GM23338 (cell line): ENCODE measurements at regions not wholly inside any gene's neighbourhood (a gene's known extent, or its start where the extent isn't known, plus 50 kb on each side); places are given as distances from the start of the nearest gene placed in this dataset.

ENCODE experiments used
- CREB1 ChIP-seq: fragments of 250-450 bp; sonication (Bioruptor Pico); IDR thresholded peaks from 2 replicates; pipeline ENCODE4 v1.5.0; 2020; ENCODE audit warnings: low read depth, mild to moderate bottlenecking, moderate library complexity
- EZH2 ChIP-seq: fragments of 200-600 bp; sonication (generic); IDR thresholded peaks from one replicate; pipeline ENCODE4 v1.8.0; 2017; ENCODE audit warnings: antibody characterized with exemption, mild to moderate bottlenecking, low read depth; ENCODE audit not compliant: unreplicated experiment
- EZH2phosphoT487 ChIP-seq: fragments of 200-600 bp; sonication (generic); IDR thresholded peaks from one replicate; pipeline ENCODE4 v1.8.1; 2018; ENCODE audit warnings: antibody characterized with exemption; ENCODE audit not compliant: unreplicated experiment
- NANOG ChIP-seq: IDR thresholded peaks from 2 replicates; pipeline ENCODE4 v1.6.1; 2016; ENCODE audit warnings: antibody characterized with exemption, borderline replicate concordance
- POLR2AphosphoS5 ChIP-seq: IDR thresholded peaks from 2 replicates; pipeline ENCODE4 v1.6.1; 2016; ENCODE audit warnings: antibody characterized with exemption, low read depth
- STAT1 ChIP-seq: IDR thresholded peaks from one replicate; pipeline ENCODE4 v1.6.1; 2016; ENCODE audit warnings: antibody characterized with exemption; ENCODE audit not compliant: unreplicated experiment
- ZNF331 ChIP-seq: fragments of 250-450 bp; sonication (Bioruptor Pico); IDR thresholded peaks from 2 replicates; pipeline ENCODE4 v1.5.0; 2020; ENCODE audit warnings: low read depth, mild to moderate bottlenecking, moderate library complexity
- TF ChIP-seq, protein P1 (sequence below), 2 experiments: fragments of 200-600 bp in 1 of 2; sonication (generic) in 1 of 2; conservative IDR thresholded peaks; 2 replicates each; pipeline versions ENCODE4 v1.5.1 to v1.6.1; 2016 to 2017; ENCODE audit warnings: antibody characterized with exemption in 2 of 2, low read depth in 2 of 2, mild to moderate bottlenecking in 2 of 2, moderate library complexity in 1 of 2
- TF ChIP-seq, protein P2 (sequence below): fragments of 250-450 bp; sonication (Bioruptor Pico); IDR thresholded peaks from 2 replicates; pipeline ENCODE4 v1.5.0; 2020; ENCODE audit warnings: mild to moderate bottlenecking, moderate library complexity
- TF ChIP-seq, protein P3 (sequence below): IDR thresholded peaks from one replicate; pipeline ENCODE4 v1.6.1; 2018; ENCODE audit warnings: antibody characterized with exemption; ENCODE audit not compliant: unreplicated experiment

DNA sequence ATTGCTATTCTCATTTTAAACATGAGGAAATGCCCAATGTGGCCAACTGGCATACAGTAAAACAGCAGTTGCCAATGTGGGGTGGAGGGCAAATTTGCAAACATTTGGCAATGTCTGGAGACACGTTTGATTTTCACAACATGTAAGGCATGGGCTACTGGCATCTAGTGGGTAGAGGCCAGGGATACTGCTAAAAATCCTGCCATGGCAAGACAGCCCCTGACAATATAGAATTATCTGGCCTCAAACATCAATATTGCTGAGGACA, 168.6 kb downstream of the KCNE4 start:
- TF ChIP-seq POLR2AphosphoS5 (no peak), EZH2 (no peak), EZH2phosphoT487 (no peak), CREB1 (CRISPR knock-in tag) (no peak), STAT1 (no peak), NANOG (no peak), ZNF331 (CRISPR knock-in tag) (no peak)
- TF ChIP-seq, protein P1, sequence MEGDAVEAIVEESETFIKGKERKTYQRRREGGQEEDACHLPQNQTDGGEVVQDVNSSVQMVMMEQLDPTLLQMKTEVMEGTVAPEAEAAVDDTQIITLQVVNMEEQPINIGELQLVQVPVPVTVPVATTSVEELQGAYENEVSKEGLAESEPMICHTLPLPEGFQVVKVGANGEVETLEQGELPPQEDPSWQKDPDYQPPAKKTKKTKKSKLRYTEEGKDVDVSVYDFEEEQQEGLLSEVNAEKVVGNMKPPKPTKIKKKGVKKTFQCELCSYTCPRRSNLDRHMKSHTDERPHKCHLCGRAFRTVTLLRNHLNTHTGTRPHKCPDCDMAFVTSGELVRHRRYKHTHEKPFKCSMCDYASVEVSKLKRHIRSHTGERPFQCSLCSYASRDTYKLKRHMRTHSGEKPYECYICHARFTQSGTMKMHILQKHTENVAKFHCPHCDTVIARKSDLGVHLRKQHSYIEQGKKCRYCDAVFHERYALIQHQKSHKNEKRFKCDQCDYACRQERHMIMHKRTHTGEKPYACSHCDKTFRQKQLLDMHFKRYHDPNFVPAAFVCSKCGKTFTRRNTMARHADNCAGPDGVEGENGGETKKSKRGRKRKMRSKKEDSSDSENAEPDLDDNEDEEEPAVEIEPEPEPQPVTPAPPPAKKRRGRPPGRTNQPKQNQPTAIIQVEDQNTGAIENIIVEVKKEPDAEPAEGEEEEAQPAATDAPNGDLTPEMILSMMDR (conservative IDR thresholded peaks at IDR 0.05; ENCODE audit: low read depth in 2 of 2), result no peak
- TF ChIP-seq, protein P2, sequence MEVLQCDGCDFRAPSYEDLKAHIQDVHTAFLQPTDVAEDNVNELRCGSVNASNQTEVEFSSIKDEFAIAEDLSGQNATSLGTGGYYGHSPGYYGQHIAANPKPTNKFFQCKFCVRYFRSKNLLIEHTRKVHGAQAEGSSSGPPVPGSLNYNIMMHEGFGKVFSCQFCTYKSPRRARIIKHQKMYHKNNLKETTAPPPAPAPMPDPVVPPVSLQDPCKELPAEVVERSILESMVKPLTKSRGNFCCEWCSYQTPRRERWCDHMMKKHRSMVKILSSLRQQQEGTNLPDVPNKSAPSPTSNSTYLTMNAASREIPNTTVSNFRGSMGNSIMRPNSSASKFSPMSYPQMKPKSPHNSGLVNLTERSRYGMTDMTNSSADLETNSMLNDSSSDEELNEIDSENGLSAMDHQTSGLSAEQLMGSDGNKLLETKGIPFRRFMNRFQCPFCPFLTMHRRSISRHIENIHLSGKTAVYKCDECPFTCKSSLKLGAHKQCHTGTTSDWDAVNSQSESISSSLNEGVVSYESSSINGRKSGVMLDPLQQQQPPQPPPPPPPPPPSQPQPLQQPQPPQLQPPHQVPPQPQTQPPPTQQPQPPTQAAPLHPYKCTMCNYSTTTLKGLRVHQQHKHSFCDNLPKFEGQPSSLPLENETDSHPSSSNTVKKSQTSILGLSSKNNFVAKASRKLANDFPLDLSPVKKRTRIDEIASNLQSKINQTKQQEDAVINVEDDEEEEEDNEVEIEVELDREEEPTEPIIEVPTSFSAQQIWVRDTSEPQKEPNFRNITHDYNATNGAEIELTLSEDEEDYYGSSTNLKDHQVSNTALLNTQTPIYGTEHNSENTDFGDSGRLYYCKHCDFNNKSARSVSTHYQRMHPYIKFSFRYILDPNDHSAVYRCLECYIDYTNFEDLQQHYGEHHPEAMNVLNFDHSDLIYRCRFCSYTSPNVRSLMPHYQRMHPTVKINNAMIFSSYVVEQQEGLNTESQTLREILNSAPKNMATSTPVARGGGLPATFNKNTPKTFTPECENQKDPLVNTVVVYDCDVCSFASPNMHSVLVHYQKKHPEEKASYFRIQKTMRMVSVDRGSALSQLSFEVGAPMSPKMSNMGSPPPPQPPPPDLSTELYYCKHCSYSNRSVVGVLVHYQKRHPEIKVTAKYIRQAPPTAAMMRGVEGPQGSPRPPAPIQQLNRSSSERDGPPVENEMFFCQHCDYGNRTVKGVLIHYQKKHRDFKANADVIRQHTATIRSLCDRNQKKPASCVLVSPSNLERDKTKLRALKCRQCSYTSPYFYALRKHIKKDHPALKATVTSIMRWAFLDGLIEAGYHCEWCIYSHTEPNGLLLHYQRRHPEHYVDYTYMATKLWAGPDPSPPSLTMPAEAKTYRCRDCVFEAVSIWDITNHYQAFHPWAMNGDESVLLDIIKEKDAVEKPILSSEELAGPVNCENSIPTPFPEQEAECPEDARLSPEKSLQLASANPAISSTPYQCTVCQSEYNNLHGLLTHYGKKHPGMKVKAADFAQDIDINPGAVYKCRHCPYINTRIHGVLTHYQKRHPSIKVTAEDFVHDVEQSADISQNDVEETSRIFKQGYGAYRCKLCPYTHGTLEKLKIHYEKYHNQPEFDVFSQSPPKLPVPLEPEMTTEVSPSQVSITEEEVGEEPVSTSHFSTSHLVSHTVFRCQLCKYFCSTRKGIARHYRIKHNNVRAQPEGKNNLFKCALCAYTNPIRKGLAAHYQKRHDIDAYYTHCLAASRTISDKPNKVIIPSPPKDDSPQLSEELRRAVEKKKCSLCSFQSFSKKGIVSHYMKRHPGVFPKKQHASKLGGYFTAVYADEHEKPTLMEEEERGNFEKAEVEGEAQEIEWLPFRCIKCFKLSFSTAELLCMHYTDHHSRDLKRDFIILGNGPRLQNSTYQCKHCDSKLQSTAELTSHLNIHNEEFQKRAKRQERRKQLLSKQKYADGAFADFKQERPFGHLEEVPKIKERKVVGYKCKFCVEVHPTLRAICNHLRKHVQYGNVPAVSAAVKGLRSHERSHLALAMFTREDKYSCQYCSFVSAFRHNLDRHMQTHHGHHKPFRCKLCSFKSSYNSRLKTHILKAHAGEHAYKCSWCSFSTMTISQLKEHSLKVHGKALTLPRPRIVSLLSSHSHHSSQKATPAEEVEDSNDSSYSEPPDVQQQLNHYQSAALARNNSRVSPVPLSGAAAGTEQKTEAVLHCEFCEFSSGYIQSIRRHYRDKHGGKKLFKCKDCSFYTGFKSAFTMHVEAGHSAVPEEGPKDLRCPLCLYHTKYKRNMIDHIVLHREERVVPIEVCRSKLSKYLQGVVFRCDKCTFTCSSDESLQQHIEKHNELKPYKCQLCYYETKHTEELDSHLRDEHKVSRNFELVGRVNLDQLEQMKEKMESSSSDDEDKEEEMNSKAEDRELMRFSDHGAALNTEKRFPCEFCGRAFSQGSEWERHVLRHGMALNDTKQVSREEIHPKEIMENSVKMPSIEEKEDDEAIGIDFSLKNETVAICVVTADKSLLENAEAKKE (CRISPR knock-in tag), result no peak
- TF ChIP-seq, protein P3, sequence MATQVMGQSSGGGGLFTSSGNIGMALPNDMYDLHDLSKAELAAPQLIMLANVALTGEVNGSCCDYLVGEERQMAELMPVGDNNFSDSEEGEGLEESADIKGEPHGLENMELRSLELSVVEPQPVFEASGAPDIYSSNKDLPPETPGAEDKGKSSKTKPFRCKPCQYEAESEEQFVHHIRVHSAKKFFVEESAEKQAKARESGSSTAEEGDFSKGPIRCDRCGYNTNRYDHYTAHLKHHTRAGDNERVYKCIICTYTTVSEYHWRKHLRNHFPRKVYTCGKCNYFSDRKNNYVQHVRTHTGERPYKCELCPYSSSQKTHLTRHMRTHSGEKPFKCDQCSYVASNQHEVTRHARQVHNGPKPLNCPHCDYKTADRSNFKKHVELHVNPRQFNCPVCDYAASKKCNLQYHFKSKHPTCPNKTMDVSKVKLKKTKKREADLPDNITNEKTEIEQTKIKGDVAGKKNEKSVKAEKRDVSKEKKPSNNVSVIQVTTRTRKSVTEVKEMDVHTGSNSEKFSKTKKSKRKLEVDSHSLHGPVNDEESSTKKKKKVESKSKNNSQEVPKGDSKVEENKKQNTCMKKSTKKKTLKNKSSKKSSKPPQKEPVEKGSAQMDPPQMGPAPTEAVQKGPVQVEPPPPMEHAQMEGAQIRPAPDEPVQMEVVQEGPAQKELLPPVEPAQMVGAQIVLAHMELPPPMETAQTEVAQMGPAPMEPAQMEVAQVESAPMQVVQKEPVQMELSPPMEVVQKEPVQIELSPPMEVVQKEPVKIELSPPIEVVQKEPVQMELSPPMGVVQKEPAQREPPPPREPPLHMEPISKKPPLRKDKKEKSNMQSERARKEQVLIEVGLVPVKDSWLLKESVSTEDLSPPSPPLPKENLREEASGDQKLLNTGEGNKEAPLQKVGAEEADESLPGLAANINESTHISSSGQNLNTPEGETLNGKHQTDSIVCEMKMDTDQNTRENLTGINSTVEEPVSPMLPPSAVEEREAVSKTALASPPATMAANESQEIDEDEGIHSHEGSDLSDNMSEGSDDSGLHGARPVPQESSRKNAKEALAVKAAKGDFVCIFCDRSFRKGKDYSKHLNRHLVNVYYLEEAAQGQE, result no peak
